ENCODE measurements at regions not wholly inside any gene's neighbourhood (a gene's known extent, or its start where the extent isn't known, plus 50 kb on each side); places are given as distances from the start of the nearest gene placed in this dataset.

GRCh38 chr2:45218297-45218696, 209.0 kb upstream of the SIX2 start:
- Histone ChIP-seq H3K4me1 (no peaks in the 10 kb centered on the region), H3K27ac (no peak overlapping the region), H3K36me3 (no peaks in the 10 kb centered on the region), H3K9me3 (no peaks in the 10 kb centered on the region), H3K27me3 (no peaks in the 10 kb centered on the region), H3K4me3 (no peak overlapping the region)
- intact Hi-C loops (cut with DNase I): no loop called here
- DNase-seq: no peak
- no peak for TF ChIP-seq CTCF (IDR thresholded peaks at IDR 0.05)
- ATAC-seq: peak; percentile 64

- DNase-seq: no peak
- H3K4me3 ChIP-seq: no peak overlapping the region
- ATAC-seq: no peak
- H3K4me1 ChIP-seq: no peaks in the 10 kb centered on the region
- H3K27me3 ChIP-seq: no peaks in the 10 kb centered on the region
- H3K27ac ChIP-seq: no peak overlapping the region
- intact Hi-C loops (cut with DNase I): no loop called here
- no peaks in the 10 kb centered on the region for H3K9me3 ChIP-seq
- no peak for TF ChIP-seq CTCF (IDR thresholded peaks at IDR 0.05)
- no peaks in the 10 kb centered on the region for H3K36me3 ChIP-seq
Observed at GRCh38 chr2:45216118-45216517, 206.9 kb upstream of the SIX2 start.

GRCh38 chr2:45214550-45214949, 205.3 kb upstream of the SIX2 start:
- intact Hi-C loops (cut with DNase I): no loop called here
- no peaks in the 10 kb centered on the region for H3K27me3 ChIP-seq
- no peak overlapping the region for H3K4me3 ChIP-seq
- H3K36me3 ChIP-seq: no peaks in the 10 kb centered on the region
- H3K9me3 ChIP-seq: no peaks in the 10 kb centered on the region
- no peak overlapping the region for H3K27ac ChIP-seq
- no peaks in the 10 kb centered on the region for H3K4me1 ChIP-seq
- ATAC-seq (no peak), DNase-seq (no peak)
- TF ChIP-seq CTCF (IDR thresholded peaks at IDR 0.05): no peak

- no peak for TF ChIP-seq CTCF (IDR thresholded peaks at IDR 0.05)
- H3K4me3 ChIP-seq: no peak overlapping the region
- intact Hi-C loops (cut with DNase I): no loop called here
- H3K4me1 ChIP-seq: no peaks in the 10 kb centered on the region
- H3K27me3 ChIP-seq: no peaks in the 10 kb centered on the region
- H3K36me3 ChIP-seq: no peaks in the 10 kb centered on the region
- ATAC-seq (no peak), DNase-seq (no peak)
- no peaks in the 10 kb centered on the region for H3K9me3 ChIP-seq
- no peak overlapping the region for H3K27ac ChIP-seq
Observed at GRCh38 chr2:45212953-45213635, 203.8 kb upstream of the SIX2 start.

GRCh38 chr2:45211636-45212035, 202.4 kb upstream of the SIX2 start:
- H3K36me3 ChIP-seq: no peaks in the 10 kb centered on the region
- H3K4me3 ChIP-seq: no peak overlapping the region
- H3K27ac ChIP-seq: no peak overlapping the region
- intact Hi-C loops (cut with DNase I): no loop called here
- ATAC-seq: no peak
- no peaks in the 10 kb centered on the region for H3K9me3 ChIP-seq
- no peaks in the 10 kb centered on the region for H3K27me3 ChIP-seq
- H3K4me1 ChIP-seq: no peaks in the 10 kb centered on the region
- DNase-seq: no peak
- TF ChIP-seq CTCF (IDR thresholded peaks at IDR 0.05): no peak

Data from upper lobe of right lung (tissue), 1 donor.